ENCODE measurements at regions not wholly inside any gene's neighbourhood (a gene's known extent, or its start where the extent isn't known, plus 50 kb on each side); places are given as distances from the start of the nearest gene placed in this dataset.
"Not testable (repeated sequence)": the region's sequence is repeated elsewhere in the genome, so short reads cannot be mapped to it uniquely, and the experiment has no call there.

DNA sequence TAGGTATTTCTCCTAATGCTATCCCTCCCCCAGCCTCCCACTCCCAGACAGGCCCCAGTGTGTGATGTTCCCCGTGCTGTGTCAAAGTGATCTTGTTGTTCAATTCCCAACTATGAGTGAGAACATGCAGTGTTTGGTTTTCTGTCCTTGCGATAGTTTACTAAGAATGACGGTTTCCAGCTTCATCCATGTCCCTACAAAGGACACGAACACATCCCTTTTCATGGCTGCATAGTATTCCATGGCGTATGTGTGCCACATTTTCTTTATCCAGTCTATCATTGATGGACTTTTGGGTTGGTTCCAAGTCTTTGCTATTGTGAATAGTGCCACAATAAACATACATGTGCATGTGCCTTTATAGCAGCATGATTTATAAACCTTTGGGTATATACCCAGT, 999.3 kb upstream of the ZEB2 start:
- not testable (repeated sequence) for H3K9ac ChIP-seq (ENCODE audit: low read length); H3K79me1 ChIP-seq (replicated peaks; ENCODE audit: low read length, poor library complexity, severe bottlenecking); H3K4ac ChIP-seq (ENCODE audit: low read depth in 1 of 2, low read length in 2 of 2); H3K36me3 ChIP-seq (ENCODE audit: control insufficient read depth in 1 of 2, insufficient read depth in 2 of 2, low read depth in 1 of 2, low read length in 2 of 2); H3K4me2 ChIP-seq (ENCODE audit: low read length, poor library complexity, severe bottlenecking); H3K4me1 ChIP-seq (ENCODE audit: control insufficient read depth, insufficient read depth, low read depth, low read length); H3K27me3 ChIP-seq (ENCODE audit: control insufficient read depth in 1 of 2, insufficient read depth in 1 of 2, low read length in 2 of 2); H3K18ac ChIP-seq (ENCODE audit: low read depth in 1 of 2, low read length in 2 of 2); H4K8ac ChIP-seq (ENCODE audit: low read length); DNase-seq; H3K4me3 ChIP-seq (ENCODE audit: insufficient read depth in 1 of 2, low read depth in 1 of 2, low read length in 2 of 2); H3K23ac ChIP-seq (ENCODE audit: low read length in 2 of 2); H2AK5ac ChIP-seq (ENCODE audit: low read length, severe bottlenecking); H2AFZ ChIP-seq (ENCODE audit: low read depth, low read length); H3K14ac ChIP-seq (ENCODE audit: low read length in 2 of 2); H3K9me3 ChIP-seq (ENCODE audit: control insufficient read depth, low read length); H3K27ac ChIP-seq (ENCODE audit: low read length, poor library complexity, severe bottlenecking); H2BK12ac ChIP-seq (ENCODE audit: low read length in 2 of 2); H4K91ac ChIP-seq (ENCODE audit: low read length); H2BK5ac ChIP-seq (ENCODE audit: low read depth, low read length, poor library complexity, severe bottlenecking); H2BK15ac ChIP-seq (ENCODE audit: low read depth, poor library complexity, severe bottlenecking); H2BK120ac ChIP-seq (ENCODE audit: low read depth, low read length)
- WGBS, result 96% methylated on average over 3 of the region's 5 CpGs

DNA sequence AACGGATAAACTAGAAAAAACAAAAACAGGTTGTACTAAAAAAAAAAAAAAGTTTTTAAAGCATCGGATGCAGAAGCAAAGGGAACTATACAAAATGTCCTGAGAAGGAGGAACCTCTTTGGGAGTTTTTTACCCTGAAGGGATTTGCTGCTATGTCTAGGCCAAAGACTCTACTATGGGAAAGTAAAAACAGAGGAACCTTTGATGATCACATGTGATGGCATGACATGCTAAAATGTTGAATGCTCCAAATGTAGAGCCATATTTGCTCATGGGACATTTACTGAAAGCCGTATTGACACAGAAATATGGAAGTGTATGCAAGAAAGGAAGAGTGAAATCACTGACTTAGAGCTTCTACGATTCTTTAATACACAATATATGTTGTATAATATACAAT, 992.0 kb upstream of the ZEB2 start:
- Histone ChIP-seq H3K4me3 (ENCODE audit: insufficient read depth in 1 of 2, low read depth in 1 of 2, low read length in 2 of 2) (no peak overlapping the region), H2BK120ac (ENCODE audit: low read depth, low read length) (no peak overlapping the region), H3K27ac (ENCODE audit: low read length, poor library complexity, severe bottlenecking) (no peak overlapping the region), H3K18ac (ENCODE audit: low read depth in 1 of 2, low read length in 2 of 2) (no peak overlapping the region), H2AK5ac (ENCODE audit: low read length, severe bottlenecking) (no peak overlapping the region), H4K91ac (ENCODE audit: low read length) (no peak overlapping the region), H2AFZ (ENCODE audit: low read depth, low read length) (no peak overlapping the region), H3K4me1 (ENCODE audit: control insufficient read depth, insufficient read depth, low read depth, low read length) (no peaks in the 10 kb centered on the region), H2BK12ac (ENCODE audit: low read length in 2 of 2) (no peak overlapping the region), H2BK15ac (ENCODE audit: low read depth, poor library complexity, severe bottlenecking) (no peak overlapping the region), H3K4ac (ENCODE audit: low read depth in 1 of 2, low read length in 2 of 2) (no peak overlapping the region), H3K9ac (ENCODE audit: low read length) (no peak overlapping the region), H2BK5ac (ENCODE audit: low read depth, low read length, poor library complexity, severe bottlenecking) (no peak overlapping the region), H3K9me3 (ENCODE audit: control insufficient read depth, low read length) (no peaks in the 10 kb centered on the region), H3K14ac (ENCODE audit: low read length in 2 of 2) (no peak overlapping the region), H3K79me1 (replicated peaks; ENCODE audit: low read length, poor library complexity, severe bottlenecking) (no peaks in the 10 kb centered on the region), H3K36me3 (ENCODE audit: control insufficient read depth in 1 of 2, insufficient read depth in 2 of 2, low read depth in 1 of 2, low read length in 2 of 2) (no peaks in the 10 kb centered on the region), H3K27me3 (ENCODE audit: control insufficient read depth in 1 of 2, insufficient read depth in 1 of 2, low read length in 2 of 2) (no peaks in the 10 kb centered on the region), H3K4me2 (ENCODE audit: low read length, poor library complexity, severe bottlenecking) (no peak overlapping the region), H3K23ac (ENCODE audit: low read length in 2 of 2) (no peak overlapping the region), H4K8ac (ENCODE audit: low read length) (no peak overlapping the region)
- DNase-seq, result no peak
- 98% methylated on average over 2 of the region's 4 CpGs for WGBS

DNA sequence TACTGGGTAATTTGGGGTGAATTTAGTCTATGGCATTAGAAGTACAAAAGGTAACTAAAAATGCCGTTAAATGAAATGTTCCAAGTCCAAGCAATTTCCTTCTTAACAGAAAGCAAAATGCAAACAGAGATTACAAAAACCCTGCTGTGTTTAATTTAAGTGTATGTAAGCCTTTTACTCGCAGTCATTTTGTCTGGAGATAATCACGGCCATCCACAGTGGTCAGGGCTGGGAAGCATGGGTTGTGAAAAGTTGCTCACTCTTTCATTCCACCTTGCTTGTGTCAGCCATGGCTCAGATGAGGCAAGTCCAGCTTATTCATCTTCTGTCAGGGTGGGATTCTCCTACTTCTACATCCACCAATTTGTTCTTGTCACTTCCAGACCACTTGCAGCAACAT, 983.6 kb upstream of the ZEB2 start:
- WGBS, result 74% methylated on average over 2 of the region's 3 CpGs
- no peak overlapping the region for H2BK15ac ChIP-seq (ENCODE audit: low read depth, poor library complexity, severe bottlenecking)
- no peak overlapping the region for H2AFZ ChIP-seq (ENCODE audit: low read depth, low read length)
- no peak overlapping the region for H2AK5ac ChIP-seq (ENCODE audit: low read length, severe bottlenecking)
- no peaks in the 10 kb centered on the region for H3K27me3 ChIP-seq (ENCODE audit: control insufficient read depth in 1 of 2, insufficient read depth in 1 of 2, low read length in 2 of 2)
- no peaks in the 10 kb centered on the region for H3K9me3 ChIP-seq (ENCODE audit: control insufficient read depth, low read length)
- H3K9ac ChIP-seq (ENCODE audit: low read length), result no peak overlapping the region
- H3K79me1 ChIP-seq (replicated peaks; ENCODE audit: low read length, poor library complexity, severe bottlenecking), result no peaks in the 10 kb centered on the region
- H3K27ac ChIP-seq (ENCODE audit: low read length, poor library complexity, severe bottlenecking), result no peak overlapping the region
- no peak overlapping the region for H3K4me3 ChIP-seq (ENCODE audit: insufficient read depth in 1 of 2, low read depth in 1 of 2, low read length in 2 of 2)
- H3K4me1 ChIP-seq (ENCODE audit: control insufficient read depth, insufficient read depth, low read depth, low read length), result no peaks in the 10 kb centered on the region
- no peak overlapping the region for H3K23ac ChIP-seq (ENCODE audit: low read length in 2 of 2)
- H2BK5ac ChIP-seq (ENCODE audit: low read depth, low read length, poor library complexity, severe bottlenecking), result no peak overlapping the region
- peak; percentile 3 for DNase-seq
- no peak overlapping the region for H2BK120ac ChIP-seq (ENCODE audit: low read depth, low read length)
- no peak overlapping the region for H3K14ac ChIP-seq (ENCODE audit: low read length in 2 of 2)
- no peak overlapping the region for H2BK12ac ChIP-seq (ENCODE audit: low read length in 2 of 2)
- H3K18ac ChIP-seq (ENCODE audit: low read depth in 1 of 2, low read length in 2 of 2), result no peak overlapping the region
- H3K36me3 ChIP-seq (ENCODE audit: control insufficient read depth in 1 of 2, insufficient read depth in 2 of 2, low read depth in 1 of 2, low read length in 2 of 2), result no peaks in the 10 kb centered on the region
- no peak overlapping the region for H3K4me2 ChIP-seq (ENCODE audit: low read length, poor library complexity, severe bottlenecking)
- H3K4ac ChIP-seq (ENCODE audit: low read depth in 1 of 2, low read length in 2 of 2), result no peak overlapping the region
- H4K8ac ChIP-seq (ENCODE audit: low read length), result no peak overlapping the region
- no peak overlapping the region for H4K91ac ChIP-seq (ENCODE audit: low read length)

DNA sequence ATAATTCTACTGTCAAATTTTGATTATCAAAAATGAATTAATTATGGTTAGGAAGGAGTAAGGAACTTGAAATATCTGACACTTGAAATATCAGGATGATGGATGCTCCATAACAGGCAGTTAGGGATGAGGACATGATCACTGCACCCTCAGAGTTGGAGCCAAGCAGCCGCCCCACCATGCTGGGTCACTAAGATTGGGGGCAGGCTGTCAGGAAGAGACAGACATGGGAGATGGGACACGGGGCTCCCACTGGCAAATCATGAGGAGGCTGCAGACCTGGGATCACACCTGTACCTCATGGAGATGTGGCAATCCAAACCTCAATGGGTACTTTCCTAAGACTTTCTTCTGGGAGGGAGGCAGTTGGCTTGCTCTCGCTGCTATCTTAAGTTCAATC, 982.0 kb upstream of the ZEB2 start:
- Histone ChIP-seq H3K14ac (ENCODE audit: low read length in 2 of 2) (no peak overlapping the region), H2AFZ (ENCODE audit: low read depth, low read length) (no peak overlapping the region), H2BK5ac (ENCODE audit: low read depth, low read length, poor library complexity, severe bottlenecking) (no peak overlapping the region), H3K9me3 (ENCODE audit: control insufficient read depth, low read length) (no peaks in the 10 kb centered on the region), H3K18ac (ENCODE audit: low read depth in 1 of 2, low read length in 2 of 2) (no peak overlapping the region), H4K8ac (ENCODE audit: low read length) (no peak overlapping the region), H3K27ac (ENCODE audit: low read length, poor library complexity, severe bottlenecking) (no peak overlapping the region), H2BK12ac (ENCODE audit: low read length in 2 of 2) (no peak overlapping the region), H3K79me1 (replicated peaks; ENCODE audit: low read length, poor library complexity, severe bottlenecking) (no peaks in the 10 kb centered on the region), H2BK15ac (ENCODE audit: low read depth, poor library complexity, severe bottlenecking) (no peak overlapping the region), H3K4me3 (ENCODE audit: insufficient read depth in 1 of 2, low read depth in 1 of 2, low read length in 2 of 2) (no peak overlapping the region), H4K91ac (ENCODE audit: low read length) (no peak overlapping the region), H3K4me1 (ENCODE audit: control insufficient read depth, insufficient read depth, low read depth, low read length) (no peaks in the 10 kb centered on the region), H3K4me2 (ENCODE audit: low read length, poor library complexity, severe bottlenecking) (no peak overlapping the region), H3K9ac (ENCODE audit: low read length) (no peak overlapping the region), H3K4ac (ENCODE audit: low read depth in 1 of 2, low read length in 2 of 2) (no peak overlapping the region), H2BK120ac (ENCODE audit: low read depth, low read length) (no peak overlapping the region), H3K36me3 (ENCODE audit: control insufficient read depth in 1 of 2, insufficient read depth in 2 of 2, low read depth in 1 of 2, low read length in 2 of 2) (no peaks in the 10 kb centered on the region), H3K27me3 (ENCODE audit: control insufficient read depth in 1 of 2, insufficient read depth in 1 of 2, low read length in 2 of 2) (no peaks in the 10 kb centered on the region), H3K23ac (ENCODE audit: low read length in 2 of 2) (no peak overlapping the region), H2AK5ac (ENCODE audit: low read length, severe bottlenecking) (no peak overlapping the region)
- no peak for DNase-seq
- 90% methylated on average over 3 of the region's 3 CpGs for WGBS
